ENCODE measurements at regions not wholly inside any gene's neighbourhood (a gene's known extent, or its start where the extent isn't known, plus 50 kb on each side); places are given as distances from the start of the nearest gene placed in this dataset.

GRCh38 chr20:57837208-57838035, 127.6 kb upstream of the PMEPA1 start:
- in situ Hi-C loops (cut with MboI; ENCODE audit: low sequenced_read_pairs) (no loop called here), intact Hi-C loops (cut with micrococcal nuclease) (no loop called here), dilution Hi-C loops (cut with HindIII; ENCODE audit: low sequenced_read_pairs, unreplicated experiment) (no loop called here)
- no peak overlapping the region for H3K4ac ChIP-seq (ENCODE audit: low read depth, low read length)
- peaks cover 19% of the 10 kb centered on the region for H3K27me3 ChIP-seq (ENCODE audit: control insufficient read depth, insufficient read depth, low read length)
- no peak overlapping the region for H2BK5ac ChIP-seq (ENCODE audit: low read depth, low read length, poor library complexity, severe bottlenecking)
- no TSS peak for BruUV-seq (replicated peaks)
- no peak overlapping the region for H3K23ac ChIP-seq (ENCODE audit: low read depth, low read length)
- no peaks in the 10 kb centered on the region for H3K9me3 ChIP-seq (ENCODE audit: control insufficient read depth, insufficient read depth, low read length)
- no peak overlapping the region for H3K9ac ChIP-seq (ENCODE audit: low read depth, low read length)
- POLR2A ChIA-PET (ENCODE audit: unreplicated experiment), result no interaction called here
- no peaks in the 10 kb centered on the region for H3K36me3 ChIP-seq (ENCODE audit: control insufficient read depth, insufficient read depth, low read length)
- H3K79me1 ChIP-seq (ENCODE audit: low read depth in 1 of 2, low read length in 2 of 2), result no peaks in the 10 kb centered on the region
- ATAC-seq (ENCODE audit: low read depth) (no peak), DNase-seq (no peak)
- no peak overlapping the region for H3K14ac ChIP-seq (replicated peaks; ENCODE audit: low read depth, low read length)
- H2BK15ac ChIP-seq (ENCODE audit: low read depth, low read length), result no peak overlapping the region
- H3K9me1 ChIP-seq (ENCODE audit: insufficient read depth, low read length), result no peaks in the 10 kb centered on the region
- H2AK5ac ChIP-seq (ENCODE audit: low read depth, low read length), result no peak overlapping the region
- H4K91ac ChIP-seq (ENCODE audit: insufficient read depth, low read depth, low read length), result no peak overlapping the region
- no peak overlapping the region for H3K4me3 ChIP-seq (ENCODE audit: insufficient read depth, low read depth, low read length)
- WGBS, 2 experiments (ENCODE audit: extremely low coverage in 2 of 2, insufficient read length in 1 of 2), result 73% methylated on average over 15 of the region's 24 CpGs; no CpG with 5 or more reads in 1 of the 2 experiments
- no peak overlapping the region for H4K5ac ChIP-seq (ENCODE audit: low read depth, low read length)
- TF ChIP-seq BHLHE40 (IDR thresholded peaks at IDR 0.05; ENCODE audit: low read depth, low read length) (no peak), POLR2A (IDR thresholded peaks at IDR 0.05; ENCODE audit: low read depth, low read length) (no peak), CHD1 (IDR thresholded peaks at IDR 0.05; ENCODE audit: low read depth, low read length) (no peak), FOS (IDR thresholded peaks at IDR 0.05; ENCODE audit: low read depth, low read length) (no peak), RFX5 (IDR thresholded peaks at IDR 0.05; ENCODE audit: low read depth, low read length) (no peak), MAZ (IDR thresholded peaks at IDR 0.05; ENCODE audit: borderline replicate concordance, low read depth, low read length) (no peak), MXI1 (IDR thresholded peaks at IDR 0.05; ENCODE audit: borderline replicate concordance, low read depth, low read length) (no peak), SMC3 (IDR thresholded peaks at IDR 0.05; ENCODE audit: low read depth, low read length) (no peak), RAD21 (IDR thresholded peaks at IDR 0.05; ENCODE audit: low read length) (no peak), CEBPB (IDR thresholded peaks at IDR 0.05; ENCODE audit: low read depth, low read length) (no peak), USF2 (IDR thresholded peaks at IDR 0.05; ENCODE audit: low read depth, low read length) (no peak), NFE2L2 (IDR thresholded peaks at IDR 0.05; ENCODE audit: low read depth, low read length) (no peak), MAFK (IDR thresholded peaks at IDR 0.05; ENCODE audit: low read depth, low read length) (no peak), RCOR1 (IDR thresholded peaks at IDR 0.05; ENCODE audit: insufficient replicate concordance, low read length) (no peak)
- TF ChIP-seq, protein P1, sequence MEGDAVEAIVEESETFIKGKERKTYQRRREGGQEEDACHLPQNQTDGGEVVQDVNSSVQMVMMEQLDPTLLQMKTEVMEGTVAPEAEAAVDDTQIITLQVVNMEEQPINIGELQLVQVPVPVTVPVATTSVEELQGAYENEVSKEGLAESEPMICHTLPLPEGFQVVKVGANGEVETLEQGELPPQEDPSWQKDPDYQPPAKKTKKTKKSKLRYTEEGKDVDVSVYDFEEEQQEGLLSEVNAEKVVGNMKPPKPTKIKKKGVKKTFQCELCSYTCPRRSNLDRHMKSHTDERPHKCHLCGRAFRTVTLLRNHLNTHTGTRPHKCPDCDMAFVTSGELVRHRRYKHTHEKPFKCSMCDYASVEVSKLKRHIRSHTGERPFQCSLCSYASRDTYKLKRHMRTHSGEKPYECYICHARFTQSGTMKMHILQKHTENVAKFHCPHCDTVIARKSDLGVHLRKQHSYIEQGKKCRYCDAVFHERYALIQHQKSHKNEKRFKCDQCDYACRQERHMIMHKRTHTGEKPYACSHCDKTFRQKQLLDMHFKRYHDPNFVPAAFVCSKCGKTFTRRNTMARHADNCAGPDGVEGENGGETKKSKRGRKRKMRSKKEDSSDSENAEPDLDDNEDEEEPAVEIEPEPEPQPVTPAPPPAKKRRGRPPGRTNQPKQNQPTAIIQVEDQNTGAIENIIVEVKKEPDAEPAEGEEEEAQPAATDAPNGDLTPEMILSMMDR (conservative IDR thresholded peaks at IDR 0.05; ENCODE audit: low read depth, low read length), result no peak
- TF ChIP-seq, protein P2, sequence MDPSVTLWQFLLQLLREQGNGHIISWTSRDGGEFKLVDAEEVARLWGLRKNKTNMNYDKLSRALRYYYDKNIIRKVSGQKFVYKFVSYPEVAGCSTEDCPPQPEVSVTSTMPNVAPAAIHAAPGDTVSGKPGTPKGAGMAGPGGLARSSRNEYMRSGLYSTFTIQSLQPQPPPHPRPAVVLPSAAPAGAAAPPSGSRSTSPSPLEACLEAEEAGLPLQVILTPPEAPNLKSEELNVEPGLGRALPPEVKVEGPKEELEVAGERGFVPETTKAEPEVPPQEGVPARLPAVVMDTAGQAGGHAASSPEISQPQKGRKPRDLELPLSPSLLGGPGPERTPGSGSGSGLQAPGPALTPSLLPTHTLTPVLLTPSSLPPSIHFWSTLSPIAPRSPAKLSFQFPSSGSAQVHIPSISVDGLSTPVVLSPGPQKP (IDR thresholded peaks at IDR 0.05; ENCODE audit: borderline replicate concordance, low read depth, low read length), result no peak
- H2BK120ac ChIP-seq (ENCODE audit: low read depth, low read length), result no peak overlapping the region
- CTCF ChIA-PET, result no interaction called here
- H4K8ac ChIP-seq (ENCODE audit: low read depth in 2 of 2, low read length in 2 of 2), result no peak overlapping the region
- no peaks in the 10 kb centered on the region for H3K4me1 ChIP-seq (ENCODE audit: control insufficient read depth, insufficient read depth, low read length)
- H2AFZ ChIP-seq (replicated peaks; ENCODE audit: low read length, poor library complexity), result no peak overlapping the region
- H3K4me2 ChIP-seq (ENCODE audit: low read depth, low read length), result no peak overlapping the region
- H3K18ac ChIP-seq (ENCODE audit: low read depth, low read length), result no peak overlapping the region
- H3K56ac ChIP-seq (ENCODE audit: extremely low read depth, insufficient read depth, low read length), result no peak overlapping the region
- no peak overlapping the region for H2BK20ac ChIP-seq (ENCODE audit: low read depth, low read length)
- H4K20me1 ChIP-seq (ENCODE audit: insufficient read depth, low read length), result no peaks in the 10 kb centered on the region
- H3K27ac ChIP-seq (ENCODE audit: insufficient read depth, low read length), result no peak overlapping the region
- H2AK9ac ChIP-seq (replicated peaks; ENCODE audit: low read depth, low read length, poor library complexity), result no peak overlapping the region

Data from IMR-90 (cell line).